ENCODE measurements at regions not wholly inside any gene's neighbourhood (a gene's known extent, or its start where the extent isn't known, plus 50 kb on each side); places are given as distances from the start of the nearest gene placed in this dataset.

- TF ChIP-seq, protein P1, sequence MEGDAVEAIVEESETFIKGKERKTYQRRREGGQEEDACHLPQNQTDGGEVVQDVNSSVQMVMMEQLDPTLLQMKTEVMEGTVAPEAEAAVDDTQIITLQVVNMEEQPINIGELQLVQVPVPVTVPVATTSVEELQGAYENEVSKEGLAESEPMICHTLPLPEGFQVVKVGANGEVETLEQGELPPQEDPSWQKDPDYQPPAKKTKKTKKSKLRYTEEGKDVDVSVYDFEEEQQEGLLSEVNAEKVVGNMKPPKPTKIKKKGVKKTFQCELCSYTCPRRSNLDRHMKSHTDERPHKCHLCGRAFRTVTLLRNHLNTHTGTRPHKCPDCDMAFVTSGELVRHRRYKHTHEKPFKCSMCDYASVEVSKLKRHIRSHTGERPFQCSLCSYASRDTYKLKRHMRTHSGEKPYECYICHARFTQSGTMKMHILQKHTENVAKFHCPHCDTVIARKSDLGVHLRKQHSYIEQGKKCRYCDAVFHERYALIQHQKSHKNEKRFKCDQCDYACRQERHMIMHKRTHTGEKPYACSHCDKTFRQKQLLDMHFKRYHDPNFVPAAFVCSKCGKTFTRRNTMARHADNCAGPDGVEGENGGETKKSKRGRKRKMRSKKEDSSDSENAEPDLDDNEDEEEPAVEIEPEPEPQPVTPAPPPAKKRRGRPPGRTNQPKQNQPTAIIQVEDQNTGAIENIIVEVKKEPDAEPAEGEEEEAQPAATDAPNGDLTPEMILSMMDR (conservative IDR thresholded peaks at IDR 0.05; ENCODE audit: low read depth, low read length), result no peak
- no peak for TF ChIP-seq EZH2 (IDR thresholded peaks at IDR 0.05; ENCODE audit: borderline replicate concordance, low read depth, low read length, poor library complexity, severe bottlenecking)
Measured at GRCh38 chr13:76795701-76796695, 90.2 kb downstream of the KCTD12 start.

Data from A673 (cell line).